ENCODE measurements at regions not wholly inside any gene's neighbourhood (a gene's known extent, or its start where the extent isn't known, plus 50 kb on each side); places are given as distances from the start of the nearest gene placed in this dataset.

- H4K20me1 ChIP-seq (ENCODE audit: insufficient read depth, low read length): no peaks in the 10 kb centered on the region
- H3K4me3 Mint-ChIP-seq: no peak overlapping the region
- no peak overlapping the region for H3K4me3 ChIP-seq (replicated peaks in 1 of 3; ENCODE audit: low read depth in 2 of 3, low read length in 3 of 3)
- H2AFZ ChIP-seq (ENCODE audit: insufficient read depth, low read depth, low read length, poor library complexity, severe bottlenecking): no peak overlapping the region
- intact Hi-C loops (cut with micrococcal nuclease): no loop called here
- H3K36me3 Mint-ChIP-seq: no peaks in the 10 kb centered on the region
- no peaks in the 10 kb centered on the region for H3K4me1 Mint-ChIP-seq
- no peak for DNase-seq
- H3K4me2 ChIP-seq (replicated peaks; ENCODE audit: extremely low read depth, low read length, poor library complexity, severe bottlenecking): no peak overlapping the region
- peaks cover 0 to 11% (median 8%) of the 10 kb centered on the region in 7 donors for H3K9me3 Mint-ChIP-seq
- H3K9me3 ChIP-seq (replicated peaks in 1 of 2; ENCODE audit: control insufficient read depth in 1 of 2, insufficient read depth in 1 of 2, low read length in 2 of 2): peaks cover 0 to under 1% of the 10 kb centered on the region in 2 donors
- H3K9ac ChIP-seq (ENCODE audit: insufficient read depth, low read length, poor library complexity, severe bottlenecking): no peak overlapping the region
- H3K27ac ChIP-seq (ENCODE audit: low read depth in 1 of 2, low read length in 2 of 2): no peak overlapping the region
- H3K27ac Mint-ChIP-seq: no peak overlapping the region
- H3K36me3 ChIP-seq (replicated peaks in 1 of 2; ENCODE audit: control insufficient read depth in 1 of 2, insufficient read depth in 2 of 2, low read length in 2 of 2): no peaks in the 10 kb centered on the region
- TF ChIP-seq, protein P1, sequence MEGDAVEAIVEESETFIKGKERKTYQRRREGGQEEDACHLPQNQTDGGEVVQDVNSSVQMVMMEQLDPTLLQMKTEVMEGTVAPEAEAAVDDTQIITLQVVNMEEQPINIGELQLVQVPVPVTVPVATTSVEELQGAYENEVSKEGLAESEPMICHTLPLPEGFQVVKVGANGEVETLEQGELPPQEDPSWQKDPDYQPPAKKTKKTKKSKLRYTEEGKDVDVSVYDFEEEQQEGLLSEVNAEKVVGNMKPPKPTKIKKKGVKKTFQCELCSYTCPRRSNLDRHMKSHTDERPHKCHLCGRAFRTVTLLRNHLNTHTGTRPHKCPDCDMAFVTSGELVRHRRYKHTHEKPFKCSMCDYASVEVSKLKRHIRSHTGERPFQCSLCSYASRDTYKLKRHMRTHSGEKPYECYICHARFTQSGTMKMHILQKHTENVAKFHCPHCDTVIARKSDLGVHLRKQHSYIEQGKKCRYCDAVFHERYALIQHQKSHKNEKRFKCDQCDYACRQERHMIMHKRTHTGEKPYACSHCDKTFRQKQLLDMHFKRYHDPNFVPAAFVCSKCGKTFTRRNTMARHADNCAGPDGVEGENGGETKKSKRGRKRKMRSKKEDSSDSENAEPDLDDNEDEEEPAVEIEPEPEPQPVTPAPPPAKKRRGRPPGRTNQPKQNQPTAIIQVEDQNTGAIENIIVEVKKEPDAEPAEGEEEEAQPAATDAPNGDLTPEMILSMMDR (IDR thresholded peaks at IDR 0.05): no peak
- H3K79me2 ChIP-seq (ENCODE audit: insufficient read depth, low read length): no peaks in the 10 kb centered on the region
- no peaks in the 10 kb centered on the region for H3K4me1 ChIP-seq (ENCODE audit: control insufficient read depth in 1 of 2, insufficient read depth in 2 of 2, low read length in 2 of 2)
- H3K27me3 ChIP-seq (ENCODE audit: control insufficient read depth in 2 of 2, insufficient read depth in 2 of 2, low read length in 2 of 2): no peaks in the 10 kb centered on the region
- H3K27me3 Mint-ChIP-seq (ENCODE audit: low read depth in 3 of 3): no peaks in the 10 kb centered on the region
Measured at GRCh38 chr4:141932490-141932889, 296.1 kb downstream of the IL15 start.

DNA sequence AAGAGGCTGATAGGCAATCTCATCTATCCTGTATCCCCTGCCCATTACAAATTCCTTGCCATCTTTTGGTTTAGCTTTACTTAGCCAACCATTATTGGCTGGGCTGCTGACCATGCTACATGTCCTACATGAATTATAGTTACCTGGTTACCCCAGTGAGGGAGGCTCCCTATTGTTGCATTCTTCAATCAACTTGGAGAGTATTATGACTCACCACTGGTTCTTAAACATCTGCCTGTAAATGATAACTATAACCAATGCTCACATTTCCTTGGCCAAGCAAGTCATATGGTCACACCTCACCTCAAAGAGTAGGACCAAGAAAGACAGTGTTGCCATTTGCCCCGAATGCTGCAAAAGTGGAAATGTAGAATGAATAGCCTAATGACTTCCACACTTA is 297.6 kb downstream of the IL15 start:
- H3K36me3 ChIP-seq (replicated peaks in 1 of 2; ENCODE audit: control insufficient read depth in 1 of 2, insufficient read depth in 2 of 2, low read length in 2 of 2): no peaks in the 10 kb centered on the region
- no peaks in the 10 kb centered on the region for H3K4me1 ChIP-seq (ENCODE audit: control insufficient read depth in 1 of 2, insufficient read depth in 2 of 2, low read length in 2 of 2)
- no peak overlapping the region for H3K4me2 ChIP-seq (replicated peaks; ENCODE audit: extremely low read depth, low read length, poor library complexity, severe bottlenecking)
- TF ChIP-seq, protein P1 (IDR thresholded peaks at IDR 0.05): no peak
- no peak overlapping the region for H3K27ac Mint-ChIP-seq
- DNase-seq: no peak
- peaks cover 11 to 14% of the 10 kb centered on the region in 2 donors for H3K9me3 ChIP-seq (replicated peaks in 1 of 2; ENCODE audit: control insufficient read depth in 1 of 2, insufficient read depth in 1 of 2, low read length in 2 of 2)
- intact Hi-C loops (cut with micrococcal nuclease): no loop called here
- H3K4me3 ChIP-seq (replicated peaks in 1 of 3; ENCODE audit: low read depth in 2 of 3, low read length in 3 of 3): no peak overlapping the region
- H3K4me3 Mint-ChIP-seq: no peak overlapping the region
- no peak overlapping the region for H2AFZ ChIP-seq (ENCODE audit: insufficient read depth, low read depth, low read length, poor library complexity, severe bottlenecking)
- no peaks in the 10 kb centered on the region for H3K27me3 ChIP-seq (ENCODE audit: control insufficient read depth in 2 of 2, insufficient read depth in 2 of 2, low read length in 2 of 2)
- WGBS (ENCODE audit: insufficient coverage): no CpG with 5 or more reads among the region's 1 CpG
- H3K4me1 Mint-ChIP-seq: no peaks in the 10 kb centered on the region
- H3K79me2 ChIP-seq (ENCODE audit: insufficient read depth, low read length): no peaks in the 10 kb centered on the region
- H3K9me3 Mint-ChIP-seq: peaks cover 0 to 24% (median 15%) of the 10 kb centered on the region in 7 donors
- no peaks in the 10 kb centered on the region for H4K20me1 ChIP-seq (ENCODE audit: insufficient read depth, low read length)
- H3K9ac ChIP-seq (ENCODE audit: insufficient read depth, low read length, poor library complexity, severe bottlenecking): no peak overlapping the region
- H3K36me3 Mint-ChIP-seq: no peaks in the 10 kb centered on the region
- H3K27me3 Mint-ChIP-seq (ENCODE audit: low read depth in 3 of 3): no peaks in the 10 kb centered on the region
- H3K27ac ChIP-seq (ENCODE audit: low read depth in 1 of 2, low read length in 2 of 2): no peak overlapping the region
